HG03565 (cell line): ENCODE measurements at regions not wholly inside any gene's neighbourhood (a gene's known extent, or its start where the extent isn't known, plus 50 kb on each side); places are given as distances from the start of the nearest gene placed in this dataset.

Experiments
- ATAC-seq: cut with Tn5 transposase; IDR thresholded peaks from one replicate; pipeline ENCODE4 v1.9.1; 2021; ENCODE audit warnings: mild to moderate bottlenecking, moderate library complexity; ENCODE audit not compliant: unreplicated experiment

GRCh38 chr3:27593173-27593572 is 109.0 kb upstream of the SLC4A7 start:
- no peak for ATAC-seq

- ATAC-seq: peak; percentile 46
These were observed 107.4 kb upstream of the SLC4A7 start for GRCh38 chr3:27591312-27592210.

- no peak for ATAC-seq
These were observed 106.5 kb upstream of the SLC4A7 start for GRCh38 chr3:27590437-27591298.

- no peak for ATAC-seq
These were observed 105.6 kb upstream of the SLC4A7 start for GRCh38 chr3:27589795-27590194.

GRCh38 chr3:27585429-27585828 is 101.2 kb upstream of the SLC4A7 start:
- no peak for ATAC-seq

GRCh38 chr3:27584874-27585273 is 100.7 kb upstream of the SLC4A7 start:
- no peak for ATAC-seq

GRCh38 chr3:27581852-27582251 is 97.7 kb upstream of the SLC4A7 start:
- ATAC-seq: no peak

- ATAC-seq: no peak
These were observed 93.8 kb upstream of the SLC4A7 start for GRCh38 chr3:27578032-27578431.

GRCh38 chr3:27577504-27577903 is 93.3 kb upstream of the SLC4A7 start:
- ATAC-seq: no peak

GRCh38 chr3:27576171-27576570 is 92.0 kb upstream of the SLC4A7 start:
- ATAC-seq: no peak

GRCh38 chr3:27575499-27575898 is 91.3 kb upstream of the SLC4A7 start:
- ATAC-seq: no peak

- no peak for ATAC-seq
These were observed 90.2 kb upstream of the SLC4A7 start for GRCh38 chr3:27574438-27574795.

- ATAC-seq: no peak
These were observed 89.7 kb upstream of the SLC4A7 start for GRCh38 chr3:27573780-27574437.

- no peak for ATAC-seq
These were observed 89.0 kb upstream of the SLC4A7 start for GRCh38 chr3:27573138-27573537.

- ATAC-seq: no peak
These were observed 87.2 kb upstream of the SLC4A7 start for GRCh38 chr3:27571345-27571744.

- ATAC-seq: no peak
These were observed 86.4 kb upstream of the SLC4A7 start for GRCh38 chr3:27570421-27571106.

GRCh38 chr3:27568393-27568792 is 84.2 kb upstream of the SLC4A7 start:
- no peak for ATAC-seq

GRCh38 chr3:27567251-27567650 is 83.1 kb upstream of the SLC4A7 start:
- ATAC-seq: no peak

- ATAC-seq: no peak
These were observed 81.1 kb upstream of the SLC4A7 start for GRCh38 chr3:27565201-27565852.

GRCh38 chr3:27561576-27561975 is 77.4 kb upstream of the SLC4A7 start:
- no peak for ATAC-seq
